GM19025 (cell line): ENCODE measurements at regions not wholly inside any gene's neighbourhood (a gene's known extent, or its start where the extent isn't known, plus 50 kb on each side); places are given as distances from the start of the nearest gene placed in this dataset.

Experiments
- ATAC-seq: cut with Tn5 transposase; IDR thresholded peaks from one replicate; pipeline ENCODE4 v1.9.1; 2021; ENCODE audit warnings: mild to moderate bottlenecking, low read depth, moderate library complexity; ENCODE audit not compliant: unreplicated experiment

DNA sequence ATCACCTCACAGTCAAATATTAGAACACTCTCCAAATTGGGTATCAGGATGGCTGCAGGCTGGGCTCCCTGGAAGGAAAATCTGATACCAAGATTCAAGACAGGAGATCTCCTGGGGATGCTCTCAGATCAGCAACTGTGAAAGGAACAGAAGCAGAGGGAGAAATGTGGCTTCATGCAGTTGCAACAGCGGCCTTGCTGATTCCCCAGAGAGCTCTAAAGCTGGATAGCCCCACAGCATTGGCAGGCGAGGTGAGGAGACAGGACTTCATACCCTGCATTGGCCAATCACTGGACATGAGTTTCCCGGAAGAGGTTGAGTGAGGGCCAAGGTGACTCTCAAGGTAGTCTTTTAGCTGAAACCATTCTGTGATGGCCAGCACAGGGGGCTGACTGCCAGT, 190.6 kb downstream of the PTPN20 start:
- ATAC-seq = no peak

GRCh38 chr10:47104151-47104605, 192.9 kb downstream of the PTPN20 start:
- ATAC-seq = no peak

DNA sequence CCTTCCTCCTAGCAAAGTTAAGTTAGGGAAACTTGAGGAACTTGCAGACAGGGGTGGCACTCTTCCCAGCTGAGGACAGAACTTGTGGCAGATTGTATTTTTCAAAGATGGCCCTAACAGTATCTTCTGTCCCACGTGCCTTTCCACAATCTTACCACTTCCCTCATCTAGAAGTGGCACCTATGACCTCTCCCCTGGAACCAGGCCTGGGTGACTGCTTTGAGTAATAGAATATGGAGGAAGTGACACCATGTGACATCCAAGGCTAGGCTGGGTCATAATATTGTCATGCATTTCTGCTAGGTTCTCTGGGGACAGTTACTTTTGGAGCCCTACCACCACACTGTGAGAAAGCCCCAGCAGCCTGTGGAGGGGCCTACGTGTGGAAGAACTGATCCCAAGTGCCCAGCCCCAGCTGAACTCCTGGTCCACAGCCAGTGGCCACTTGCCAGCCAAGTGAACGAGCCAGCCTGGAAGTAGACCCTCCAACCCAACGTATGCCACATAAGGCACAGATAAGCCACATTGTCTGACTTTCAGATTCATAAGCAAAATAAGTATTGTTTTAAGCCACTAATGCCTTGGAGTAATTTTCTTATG, 193.7 kb downstream of the PTPN20 start:
- ATAC-seq = no peak

GRCh38 chr10:47107007-47107747, 192.8 kb upstream of the GDF10 start:
- ATAC-seq = no peak

GRCh38 chr10:47109906-47110305, 190.1 kb upstream of the GDF10 start:
- no peak for ATAC-seq

DNA sequence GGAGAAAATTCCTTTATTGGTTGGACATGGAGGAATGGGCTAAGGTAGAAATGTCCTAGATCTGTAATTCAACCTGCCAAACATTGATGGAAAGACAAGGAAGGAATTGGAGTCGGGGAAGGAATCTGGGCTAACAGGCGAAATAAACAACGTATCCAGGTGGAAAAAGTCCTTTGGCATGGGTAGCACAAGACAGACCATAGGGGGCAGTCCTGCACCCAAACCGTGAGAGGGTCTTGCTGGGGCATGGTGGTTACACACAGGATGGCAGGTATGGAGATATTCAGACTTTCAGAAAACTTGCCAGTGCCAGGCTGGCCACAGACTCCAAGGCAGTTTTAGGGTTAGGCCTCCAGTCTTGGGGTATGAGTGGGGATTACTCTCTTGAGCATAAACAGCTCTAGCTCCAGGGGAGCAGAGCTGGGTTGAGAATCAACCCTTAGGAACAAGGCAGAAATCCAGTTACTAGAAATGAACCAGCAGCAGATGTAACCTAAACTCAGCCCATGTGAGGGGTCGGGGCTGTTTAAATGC, 188.6 kb upstream of the GDF10 start:
- ATAC-seq = no peak

DNA sequence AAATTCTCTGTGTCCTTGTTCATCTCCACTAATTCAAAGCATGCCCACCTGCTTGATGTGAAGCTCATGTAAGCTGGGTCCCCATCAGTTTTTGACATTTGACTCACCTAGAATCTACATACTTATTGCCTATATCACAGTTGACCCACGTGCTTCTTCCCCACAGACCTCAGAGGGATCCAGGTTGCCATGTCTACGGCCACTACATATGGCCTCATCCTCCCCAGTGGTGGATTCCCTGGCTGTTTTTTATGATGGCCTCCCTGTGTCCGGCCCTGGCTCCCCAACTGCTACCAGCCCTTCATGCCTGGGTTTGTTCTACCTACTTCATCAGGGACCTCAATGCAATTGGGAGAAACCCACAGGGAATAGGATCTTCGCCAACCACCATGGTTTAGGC, 187.4 kb upstream of the GDF10 start:
- no peak for ATAC-seq

DNA sequence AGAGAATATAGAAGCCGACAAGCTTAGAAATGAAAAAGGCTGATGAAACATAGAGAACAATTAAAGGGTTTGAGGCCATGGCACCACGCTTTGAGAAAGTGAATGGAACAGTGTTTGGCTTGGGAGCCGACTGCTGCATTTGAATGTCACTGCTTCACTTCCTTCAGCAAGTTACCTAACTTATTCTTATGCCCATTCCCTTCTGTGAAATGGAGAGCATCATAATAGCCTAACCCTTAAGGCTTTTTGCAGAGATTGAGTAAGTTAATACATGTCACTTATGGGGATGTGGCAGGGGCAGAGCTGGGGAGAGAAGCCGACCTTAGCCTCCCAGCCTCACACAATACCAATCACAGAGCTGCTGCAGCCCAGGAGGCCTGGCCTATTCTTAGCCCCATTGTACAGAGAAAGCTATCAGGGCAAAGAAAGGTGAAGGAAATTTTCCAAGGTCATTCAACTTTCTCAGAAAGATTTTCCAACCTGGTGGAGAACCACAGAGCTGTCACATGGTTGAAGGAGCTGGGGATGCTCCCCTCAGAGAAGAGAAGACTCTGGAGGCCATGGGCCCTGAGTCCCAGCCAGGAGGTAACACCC, 186.0 kb upstream of the GDF10 start:
- ATAC-seq = no peak

DNA sequence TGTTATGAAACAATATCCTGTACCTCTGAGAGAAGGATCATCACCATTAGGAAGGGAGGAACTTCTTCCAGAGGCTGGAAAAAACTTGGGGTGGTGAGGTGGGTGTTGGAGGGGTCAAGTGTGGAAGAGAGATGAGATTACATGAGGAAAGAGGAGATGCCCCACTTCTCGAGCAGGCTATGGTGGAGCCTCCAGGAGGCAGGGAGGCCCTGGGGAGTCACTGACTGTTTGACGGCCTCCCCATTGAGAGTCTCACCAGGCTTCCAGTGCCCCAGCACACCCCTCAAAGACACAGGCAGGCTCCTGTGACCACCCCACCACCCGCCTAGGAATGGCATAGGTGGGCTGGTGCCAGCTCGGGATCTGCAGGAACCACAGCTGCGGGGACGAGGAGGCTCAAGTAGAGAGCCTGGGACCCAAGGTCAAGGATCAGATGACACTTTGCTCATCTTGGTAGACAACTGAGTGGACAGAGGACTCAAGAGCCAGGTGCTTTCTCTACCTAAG, 185.3 kb upstream of the GDF10 start:
- ATAC-seq = no peak

DNA sequence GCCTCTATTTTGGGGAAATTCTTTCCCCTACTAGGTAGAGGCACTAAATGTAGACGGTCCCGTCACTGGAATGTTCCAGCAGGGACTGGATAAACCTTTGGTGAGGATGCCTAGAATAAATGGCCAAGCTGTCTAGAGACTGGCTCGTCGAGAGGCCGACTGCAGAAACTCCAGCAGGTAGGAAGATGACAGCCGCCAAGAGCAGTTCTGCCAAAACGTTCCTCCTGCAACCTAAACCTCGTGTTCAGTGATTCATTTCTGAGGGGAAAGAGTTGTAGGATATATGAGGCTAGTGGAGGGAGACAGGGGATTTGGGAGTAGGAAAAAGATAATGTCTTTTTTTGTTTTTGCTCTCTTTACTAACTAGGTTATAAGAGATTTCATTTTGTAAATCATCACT, 184.7 kb upstream of the GDF10 start:
- no peak for ATAC-seq

- ATAC-seq = no peak
These were observed 183.6 kb upstream of the GDF10 start for GRCh38 chr10:47116445-47116844.

DNA sequence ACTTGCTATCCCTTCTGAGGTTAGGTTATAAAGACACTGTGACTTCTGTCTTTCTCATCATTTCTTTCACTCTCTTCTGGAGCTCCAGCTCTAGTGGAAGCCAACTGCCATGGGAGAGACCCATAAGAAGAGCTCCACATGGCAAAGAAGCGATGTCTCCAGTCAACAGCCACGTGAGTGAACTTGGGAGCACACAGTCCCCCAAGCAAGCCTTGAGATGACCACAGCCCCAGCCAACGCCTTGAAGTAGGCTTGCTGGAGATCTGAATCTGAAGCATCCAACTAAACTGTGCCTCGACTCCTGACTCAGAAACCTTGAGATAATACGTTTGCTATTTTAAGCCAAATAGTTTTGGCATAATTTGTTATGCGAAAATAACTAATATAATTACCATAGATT, 181.7 kb upstream of the GDF10 start:
- no peak for ATAC-seq

- ATAC-seq = no peak
These were observed 178.7 kb upstream of the GDF10 start for GRCh38 chr10:47121336-47121735.

- no peak for ATAC-seq
These were observed 176.2 kb upstream of the GDF10 start for GRCh38 chr10:47123716-47124288.

DNA sequence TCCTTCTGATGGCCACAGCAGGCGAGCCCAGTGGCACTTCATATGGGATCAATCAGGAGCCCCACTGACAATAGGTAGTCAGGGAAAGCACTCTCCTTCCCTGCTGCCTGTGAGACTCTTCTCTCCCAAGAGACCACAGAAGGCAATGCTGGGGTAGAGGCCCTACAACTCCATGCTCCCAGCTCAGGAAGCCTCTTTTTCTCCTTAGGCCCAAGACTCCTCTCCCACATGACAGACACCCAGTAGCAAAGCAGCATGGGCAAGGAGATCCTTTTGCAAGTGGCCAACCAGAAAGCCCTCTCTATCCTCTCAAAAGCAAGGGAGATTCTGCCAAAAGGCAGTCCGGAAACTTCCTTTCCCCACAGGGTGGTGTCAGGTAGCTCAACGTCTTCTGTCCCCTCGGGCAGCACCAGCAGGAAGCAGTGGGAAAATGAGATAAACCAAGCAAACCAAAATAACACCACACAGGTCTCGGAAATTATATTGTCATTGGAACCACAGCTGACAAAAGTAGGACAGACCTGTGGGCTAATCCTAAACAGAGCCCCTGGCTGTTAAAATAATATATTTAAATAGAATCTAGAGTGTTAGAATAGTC, 172.7 kb upstream of the GDF10 start:
- ATAC-seq = no peak

- no peak for ATAC-seq
These were observed 169.5 kb upstream of the GDF10 start for GRCh38 chr10:47130491-47130890.

GRCh38 chr10:47133871-47134570, 166.0 kb upstream of the GDF10 start:
- ATAC-seq = no peak

GRCh38 chr10:47136866-47137265, 163.1 kb upstream of the GDF10 start:
- ATAC-seq = no peak

DNA sequence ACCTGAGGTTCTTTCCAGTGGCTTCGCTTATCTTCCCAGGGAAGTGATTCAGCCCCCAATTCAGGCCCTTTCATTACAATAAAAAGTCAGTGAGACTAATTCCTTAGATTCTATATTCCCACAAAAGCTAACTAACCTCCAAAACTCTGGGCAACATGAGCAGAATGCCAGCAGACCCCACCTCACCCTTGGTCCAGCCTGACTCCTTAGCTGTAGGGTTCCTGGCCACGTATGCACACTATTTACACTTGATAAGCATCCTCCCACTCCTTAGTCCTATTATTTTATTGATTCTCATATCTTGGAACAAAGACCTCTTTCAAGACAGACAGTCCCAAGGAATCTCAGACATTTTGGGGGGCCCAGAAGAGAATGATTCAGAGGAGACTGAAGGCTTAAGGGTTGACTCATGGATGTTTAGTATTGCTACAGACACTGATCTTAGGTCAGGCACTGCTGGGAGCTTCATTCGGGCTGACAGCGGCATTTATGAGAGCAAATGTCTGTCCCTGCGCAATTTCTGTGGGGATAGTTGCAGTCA, 162.6 kb upstream of the GDF10 start:
- ATAC-seq = no peak

GRCh38 chr10:47139121-47139520, 160.9 kb upstream of the GDF10 start:
- ATAC-seq = no peak
